HuH-7.5 (cell line): ENCODE measurements at regions not wholly inside any gene's neighbourhood (a gene's known extent, or its start where the extent isn't known, plus 50 kb on each side); places are given as distances from the start of the nearest gene placed in this dataset.

ENCODE experiments used
- DNase-seq: peaks from one replicate; pipeline ENCODE4 v3.0.0; 2011; ENCODE audit warnings: low spot score

DNA sequence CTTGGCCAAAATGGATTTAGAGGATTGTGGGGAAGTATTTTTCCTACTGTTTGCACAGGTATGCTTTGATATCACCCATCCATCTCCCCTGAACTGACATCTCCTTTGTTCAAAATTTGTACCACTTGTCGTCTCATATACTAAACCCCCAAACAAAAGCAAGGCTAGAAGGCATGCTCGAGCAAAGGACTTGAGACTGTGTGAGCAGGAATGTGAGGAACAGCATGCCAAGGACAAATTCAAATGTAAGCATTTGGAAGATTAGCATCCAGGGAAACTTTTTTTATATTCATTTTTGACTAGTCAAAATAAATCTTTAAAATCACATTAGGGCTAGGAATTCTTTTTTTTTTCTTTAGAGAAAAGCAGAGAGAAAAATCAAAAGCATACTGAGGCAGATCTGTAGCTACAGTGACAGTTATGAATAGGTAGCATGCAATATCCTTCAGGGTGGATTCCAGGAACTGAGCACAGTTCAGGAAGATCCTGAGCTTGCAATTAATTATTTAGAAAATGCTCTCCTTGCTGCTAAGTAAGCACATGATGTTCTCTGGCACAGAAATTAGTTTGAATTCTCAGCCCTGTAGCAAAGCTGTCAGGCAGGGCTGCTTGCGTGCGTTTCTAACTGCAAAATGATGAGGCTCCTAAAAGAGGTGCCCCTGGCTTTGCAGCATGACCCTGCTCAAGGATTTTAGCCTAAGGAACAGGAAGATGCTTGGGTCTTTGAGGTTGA, 327.7 kb downstream of the LRIG3 start:
- no peak for DNase-seq

- DNase-seq = no peak
Observed at GRCh38 chr12:58593557-58594304, 326.6 kb downstream of the LRIG3 start.

DNA sequence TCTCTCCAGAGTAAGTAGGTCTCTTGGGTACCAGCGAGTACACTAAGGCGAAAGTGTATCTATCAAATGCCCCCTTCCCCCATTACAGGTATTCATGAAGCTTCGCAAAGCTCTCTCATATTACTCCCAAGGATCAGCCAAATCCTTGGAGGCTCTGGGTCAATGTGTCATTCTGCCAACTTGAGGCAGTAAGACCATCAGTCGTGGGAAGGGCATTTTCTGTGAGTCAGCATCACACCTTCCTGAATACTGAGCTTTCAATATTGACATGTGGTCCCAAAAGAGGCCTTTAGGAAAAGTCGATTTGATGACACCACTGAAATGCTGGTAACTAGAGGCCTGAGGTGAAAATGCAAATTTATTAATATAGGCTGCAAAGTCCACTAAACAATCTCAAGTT, 323.9 kb downstream of the LRIG3 start:
- DNase-seq = no peak

DNA sequence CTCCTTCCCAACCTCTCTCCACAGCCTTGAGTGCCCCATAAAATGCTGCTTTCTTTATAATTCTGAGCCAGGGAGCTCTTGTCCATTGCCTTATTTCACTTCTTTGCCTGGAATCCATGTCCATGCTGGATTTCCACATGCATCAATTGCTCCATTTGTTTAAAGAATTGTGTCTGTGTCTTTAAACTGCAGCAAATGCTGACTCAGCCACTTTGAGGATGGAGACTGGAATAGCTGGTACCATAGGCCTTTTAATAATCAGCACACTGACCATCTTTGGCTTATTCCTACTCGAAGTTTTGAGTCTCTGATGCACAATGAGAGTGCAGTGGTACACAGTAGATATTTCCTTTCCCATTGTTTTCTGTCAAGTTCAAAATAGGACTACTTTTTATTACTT, 318.8 kb downstream of the LRIG3 start:
- no peak for DNase-seq

GRCh38 chr12:58602179-58602578, 318.1 kb downstream of the LRIG3 start:
- no peak for DNase-seq

DNA sequence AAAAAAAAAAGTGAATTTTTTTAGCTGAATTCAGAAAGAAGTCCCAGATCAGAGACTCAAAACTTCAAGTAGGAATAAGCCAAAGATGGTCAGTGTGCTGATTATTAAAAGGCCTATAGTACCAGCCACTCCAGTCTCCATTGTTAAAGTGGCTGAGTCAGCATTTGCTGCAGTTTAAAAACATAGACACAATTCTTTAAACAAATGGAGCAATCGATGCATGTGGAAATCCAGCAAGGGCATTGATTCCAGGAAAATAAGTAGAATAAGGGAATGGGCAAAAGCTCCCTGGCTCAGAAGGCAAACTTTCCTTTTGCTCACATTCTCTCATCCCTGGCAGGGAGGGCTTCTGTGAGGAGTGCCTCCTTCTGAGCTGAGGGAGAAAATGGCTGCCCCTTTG, 317.6 kb downstream of the LRIG3 start:
- DNase-seq = no peak

- DNase-seq = no peak
Observed at GRCh38 chr12:58607805-58608204, 312.5 kb downstream of the LRIG3 start.

DNA sequence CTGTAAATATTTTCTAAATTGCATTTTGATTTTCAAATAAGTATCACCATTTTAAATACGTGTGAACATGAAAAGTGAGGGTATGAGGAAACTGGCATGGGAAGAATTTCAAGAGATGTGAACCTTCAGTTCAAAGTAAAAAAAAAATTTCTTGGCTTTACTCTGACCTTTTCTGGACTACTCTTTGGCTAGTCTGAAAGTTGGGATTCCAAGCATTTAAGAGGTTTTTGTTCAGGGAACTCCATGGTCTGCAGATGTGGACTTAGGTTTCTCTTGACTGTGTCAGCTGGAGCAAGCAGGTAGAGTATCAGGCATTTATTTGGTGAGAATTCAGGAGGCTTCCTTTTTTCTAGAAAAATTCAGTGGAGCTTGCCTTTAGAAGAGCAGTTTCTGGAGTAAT, 311.6 kb downstream of the LRIG3 start:
- no peak for DNase-seq

- no peak for DNase-seq
Observed at GRCh38 chr12:58615047-58615446, 305.3 kb downstream of the LRIG3 start.

GRCh38 chr12:58615576-58615975, 304.7 kb downstream of the LRIG3 start:
- no peak for DNase-seq

DNA sequence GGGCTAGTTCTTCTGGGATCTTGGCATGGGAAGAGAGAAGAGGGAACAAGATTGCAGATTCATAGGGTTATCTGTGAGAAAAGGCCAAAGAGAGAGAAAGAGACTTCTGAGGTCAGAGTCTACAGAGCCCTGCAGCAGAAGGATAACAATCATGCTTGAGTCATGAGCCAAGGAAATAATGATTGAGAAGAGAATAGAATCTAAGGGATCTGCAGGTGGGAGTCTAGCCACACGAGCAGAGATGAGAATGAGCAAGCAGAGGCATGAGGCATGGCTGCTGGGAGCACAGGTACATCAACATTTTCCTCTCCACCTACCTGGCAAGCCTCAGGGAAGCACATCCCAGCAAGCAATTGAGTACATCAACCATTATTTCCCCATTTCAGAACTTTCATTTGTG, 303.7 kb downstream of the LRIG3 start:
- no peak for DNase-seq

- DNase-seq = no peak
Observed at GRCh38 chr12:58621126-58621525, 299.2 kb downstream of the LRIG3 start.

DNA sequence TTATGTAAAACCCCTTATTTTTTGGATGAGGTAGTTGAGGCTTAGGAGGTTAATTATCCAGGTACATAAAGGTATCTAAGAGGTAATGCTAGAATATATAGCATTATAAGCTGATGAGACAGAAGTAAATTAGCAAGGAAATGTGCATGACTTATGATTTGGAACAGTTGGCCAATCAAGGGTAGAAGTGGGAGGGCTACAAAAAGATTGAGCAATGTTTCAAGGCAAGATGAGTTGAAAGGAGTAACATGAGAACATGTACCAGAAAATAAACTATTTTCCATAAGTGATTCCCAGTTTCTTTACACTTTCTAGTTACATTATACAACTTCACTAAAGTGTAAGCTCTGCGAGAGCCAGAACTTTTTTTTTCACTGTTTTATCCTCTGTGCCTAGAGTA, 290.9 kb downstream of the LRIG3 start:
- DNase-seq = no peak

DNA sequence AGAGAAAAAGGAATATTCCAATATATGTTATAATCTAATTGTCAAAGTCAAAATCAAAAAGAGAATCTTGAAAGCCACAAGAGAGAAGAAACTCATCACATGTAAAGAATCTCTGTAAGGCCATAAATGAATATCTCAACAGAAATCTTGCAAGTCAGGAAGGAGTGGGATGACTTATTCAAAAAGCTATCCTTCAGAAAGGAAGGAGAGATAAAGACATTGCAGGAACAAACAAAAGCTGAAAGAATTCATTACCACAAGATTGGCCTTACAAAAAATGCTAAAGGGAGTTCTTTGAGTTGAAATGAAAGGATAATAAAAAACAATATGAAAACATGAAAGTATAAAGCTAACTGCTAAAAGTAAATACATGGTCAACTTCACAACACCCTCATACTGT, 286.8 kb downstream of the LRIG3 start:
- DNase-seq = no peak

DNA sequence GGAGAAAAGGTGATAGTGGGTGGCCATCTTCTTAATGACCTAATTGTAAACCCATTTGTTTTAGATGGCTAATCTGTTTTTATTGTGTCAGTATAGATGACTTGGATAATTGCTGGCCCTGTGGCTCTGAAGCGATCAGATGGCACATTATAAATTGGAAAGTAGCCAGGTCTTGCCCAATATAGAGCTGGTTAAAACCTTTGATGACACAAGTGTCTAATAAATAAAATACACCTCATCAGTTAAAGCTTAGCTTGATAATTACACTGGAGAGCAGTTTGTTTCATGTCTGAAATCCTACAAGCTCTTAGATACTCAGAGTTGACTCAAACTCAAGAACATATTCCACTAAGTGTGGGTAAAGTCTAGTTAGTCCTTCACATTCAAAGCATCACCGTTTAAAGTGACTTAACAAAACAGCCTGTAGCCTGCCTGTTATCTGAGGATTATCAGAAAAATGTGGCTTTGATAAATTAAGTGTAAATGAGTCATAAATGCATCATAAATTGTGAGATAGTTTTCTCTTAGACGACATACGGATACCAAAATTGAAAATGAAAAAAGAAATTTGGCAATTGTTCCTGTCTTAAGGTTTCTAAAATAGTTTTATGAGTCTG, 280.9 kb downstream of the LRIG3 start:
- no peak for DNase-seq

DNA sequence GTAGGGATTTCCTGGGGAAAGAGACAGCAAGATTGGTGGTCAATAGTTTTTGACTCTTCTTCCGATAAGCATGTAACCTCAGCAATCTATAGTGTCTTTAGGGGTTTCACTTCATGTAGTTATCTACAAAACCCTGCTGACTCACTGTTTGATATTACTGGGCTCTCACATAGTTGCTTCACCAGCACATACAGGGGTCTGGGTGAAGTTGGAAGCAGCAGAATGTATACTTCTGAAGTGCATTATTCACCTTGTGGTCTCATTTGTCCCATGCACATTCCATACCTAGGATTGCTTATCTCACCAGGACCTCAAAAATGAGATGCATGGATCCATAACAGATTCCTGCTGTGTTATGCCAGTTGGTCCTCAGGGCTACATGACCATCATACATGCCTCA, 280.0 kb downstream of the LRIG3 start:
- no peak for DNase-seq

GRCh38 chr12:58645946-58646345, 274.4 kb downstream of the LRIG3 start:
- no peak for DNase-seq

- no peak for DNase-seq
Observed at GRCh38 chr12:58647495-58647894, 272.8 kb downstream of the LRIG3 start.

- no peak for DNase-seq
Observed at GRCh38 chr12:58648176-58648575, 272.1 kb downstream of the LRIG3 start.

- no peak for DNase-seq
Observed at GRCh38 chr12:58651850-58652249, 268.5 kb downstream of the LRIG3 start.

DNA sequence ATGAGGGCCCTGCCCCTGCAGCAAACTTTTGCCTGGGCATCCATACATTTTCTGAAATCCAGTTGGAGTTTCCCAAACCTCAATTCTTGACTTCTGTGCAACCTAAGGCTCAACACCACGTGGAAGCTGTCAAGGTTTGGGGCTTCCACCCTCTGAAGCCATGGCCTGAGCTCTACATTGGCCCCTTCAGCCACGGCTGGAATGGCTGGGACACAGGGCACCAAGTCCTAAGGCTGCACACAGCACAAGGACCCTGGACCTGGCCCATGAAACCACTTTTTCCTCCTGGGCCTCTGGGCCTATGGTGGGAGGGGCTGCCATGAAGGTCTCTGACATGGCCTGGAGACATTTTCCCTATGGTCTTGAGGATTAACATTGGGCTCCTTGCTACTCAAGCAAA, 266.3 kb downstream of the LRIG3 start:
- DNase-seq = no peak

DNA sequence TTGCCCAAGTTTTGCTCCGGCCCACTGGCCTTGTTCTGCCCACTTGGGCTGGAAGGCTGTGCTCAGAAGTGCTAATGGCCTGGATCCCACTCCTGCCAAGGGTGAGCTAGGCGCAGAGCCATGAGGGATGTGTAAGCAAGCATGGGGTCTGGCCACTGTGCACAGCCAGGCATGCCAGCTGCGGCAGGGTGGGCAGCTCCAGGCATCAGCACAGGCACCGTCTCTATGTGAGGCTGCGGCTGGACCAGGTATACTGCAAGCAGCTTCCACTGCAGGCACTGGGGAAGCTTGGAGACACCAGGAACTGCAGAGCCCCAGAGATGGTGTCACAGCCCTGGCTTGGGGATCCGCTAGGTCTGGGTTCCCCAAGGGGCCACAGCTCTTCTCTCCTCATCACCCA, 264.9 kb downstream of the LRIG3 start:
- DNase-seq = no peak

- DNase-seq = no peak
Observed at GRCh38 chr12:58656254-58657009, 263.9 kb downstream of the LRIG3 start.
